GM21381 (cell line): ENCODE measurements at regions not wholly inside any gene's neighbourhood (a gene's known extent, or its start where the extent isn't known, plus 50 kb on each side); places are given as distances from the start of the nearest gene placed in this dataset.

Experiments used
- ATAC-seq: cut with Tn5 transposase; IDR thresholded peaks from one replicate; pipeline ENCODE4 v1.9.1; 2021; ENCODE audit warnings: mild to moderate bottlenecking, moderate library complexity; ENCODE audit not compliant: unreplicated experiment

DNA sequence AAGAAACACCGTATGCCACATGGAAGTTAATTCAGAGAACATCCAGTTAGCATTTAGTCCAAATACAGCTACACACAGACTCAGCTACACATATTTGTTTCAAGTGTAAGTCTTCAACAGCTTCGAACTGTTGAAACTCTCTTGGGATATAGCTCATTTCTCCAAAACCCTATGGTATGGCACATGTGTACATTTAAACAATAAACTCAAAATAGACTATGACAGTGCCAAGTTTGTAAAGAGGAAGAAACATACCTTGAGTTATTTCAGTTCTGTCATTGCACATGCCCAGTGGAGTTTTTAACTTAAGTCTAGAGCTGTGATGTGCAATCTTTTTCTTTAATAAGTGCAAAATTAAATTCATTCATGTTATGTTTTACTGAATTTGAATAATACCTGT lies 155.1 kb upstream of the RAI14 start:
- no peak for ATAC-seq

DNA sequence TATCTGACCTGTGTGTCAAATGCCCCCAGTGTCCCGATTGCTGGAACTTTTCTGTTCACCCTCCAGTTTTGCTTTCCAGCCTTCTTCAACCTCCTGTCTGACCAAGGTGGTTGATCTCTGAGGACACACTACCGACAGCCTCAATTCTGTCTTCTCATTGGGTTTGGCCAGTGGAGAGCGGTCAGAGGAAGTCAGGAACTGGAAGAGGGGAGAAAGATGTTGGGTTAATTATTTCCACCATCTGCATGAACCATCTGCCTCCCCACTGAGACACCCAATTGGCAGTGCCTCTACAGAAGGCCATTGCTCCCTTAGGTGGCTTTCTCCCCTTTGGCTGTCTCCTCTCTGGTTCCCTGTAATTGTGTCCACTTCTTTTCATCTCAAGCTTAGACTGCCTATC lies 154.3 kb upstream of the RAI14 start:
- no peak for ATAC-seq

DNA sequence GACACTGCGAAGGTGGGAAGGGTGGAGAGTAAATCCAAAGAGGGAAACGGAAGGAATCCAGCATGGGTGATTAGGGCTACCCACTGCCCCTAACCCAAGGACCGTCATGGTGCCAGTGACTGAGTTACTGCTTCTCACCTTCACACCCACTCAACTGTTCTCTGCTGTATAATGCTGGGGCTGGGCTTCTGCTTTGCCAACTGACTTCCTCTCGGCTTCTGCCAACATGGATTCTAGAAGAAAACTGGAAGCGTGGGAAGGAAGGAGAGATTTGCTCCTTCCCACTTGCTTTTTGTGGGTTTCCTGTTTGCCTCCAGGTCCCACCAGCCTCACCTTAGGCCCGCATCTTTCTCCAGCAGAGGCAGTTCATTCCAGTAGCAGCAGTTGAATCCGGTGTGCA lies 153.5 kb upstream of the RAI14 start:
- no peak for ATAC-seq

DNA sequence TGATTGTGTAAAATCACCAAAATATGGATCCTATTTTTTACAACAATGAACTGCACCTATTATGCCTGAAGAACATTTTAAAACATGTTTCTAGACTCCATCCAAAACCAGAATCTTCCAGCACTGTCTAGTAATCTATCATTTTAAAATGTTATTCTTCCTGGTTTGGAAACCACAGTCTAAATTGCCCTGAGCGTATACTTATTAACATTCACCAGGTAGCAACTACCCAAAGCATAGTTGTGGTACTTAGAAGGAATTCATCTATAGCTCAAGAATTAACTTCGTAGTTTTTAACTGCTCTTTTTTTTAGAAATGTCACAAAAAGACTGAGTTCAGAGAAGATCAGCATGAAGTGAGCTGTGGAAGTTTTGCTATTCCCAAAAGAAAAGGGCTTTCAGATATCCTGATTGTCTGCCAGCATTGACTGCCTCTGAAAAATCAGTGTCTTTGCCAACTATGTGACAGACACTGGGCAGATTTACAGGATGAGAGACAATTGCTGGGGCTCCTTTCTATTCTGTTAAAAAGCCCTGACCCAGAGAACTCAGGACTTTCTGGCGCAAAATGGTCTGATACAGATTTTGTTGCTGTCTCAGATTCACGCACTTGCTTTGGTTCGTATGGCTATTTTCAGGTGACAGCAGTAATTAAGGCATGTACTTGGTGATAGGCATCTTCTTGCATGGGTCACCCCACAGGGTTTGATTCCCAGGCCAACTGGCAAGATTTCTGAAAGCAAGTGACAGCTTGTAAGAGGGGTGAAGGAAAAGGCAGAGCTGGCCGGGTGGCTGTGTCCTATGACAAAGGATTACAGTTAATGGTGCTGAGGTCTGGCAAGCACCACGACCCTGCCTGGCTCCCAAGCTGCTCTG lies 152.5 kb upstream of the RAI14 start:
- no peak for ATAC-seq

DNA sequence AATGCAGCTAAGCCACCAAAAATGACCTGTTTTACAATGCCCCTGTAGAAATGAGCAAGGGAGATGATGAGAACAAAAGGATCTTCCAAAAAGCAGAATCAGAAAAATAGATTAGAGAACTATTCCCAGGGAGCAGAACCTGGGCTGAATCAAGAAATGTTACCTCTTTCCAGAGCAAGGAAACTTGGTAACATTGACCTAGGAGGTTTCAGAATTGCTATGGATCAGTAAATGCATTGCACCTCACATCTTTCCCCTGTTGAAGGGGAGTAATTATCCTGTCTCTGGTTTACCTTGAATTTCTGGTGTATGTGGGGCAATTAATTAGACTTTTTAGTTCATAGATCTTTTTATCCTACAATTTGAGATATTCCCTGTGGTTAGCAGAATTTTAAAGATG lies 151.2 kb upstream of the RAI14 start:
- no peak for ATAC-seq

DNA sequence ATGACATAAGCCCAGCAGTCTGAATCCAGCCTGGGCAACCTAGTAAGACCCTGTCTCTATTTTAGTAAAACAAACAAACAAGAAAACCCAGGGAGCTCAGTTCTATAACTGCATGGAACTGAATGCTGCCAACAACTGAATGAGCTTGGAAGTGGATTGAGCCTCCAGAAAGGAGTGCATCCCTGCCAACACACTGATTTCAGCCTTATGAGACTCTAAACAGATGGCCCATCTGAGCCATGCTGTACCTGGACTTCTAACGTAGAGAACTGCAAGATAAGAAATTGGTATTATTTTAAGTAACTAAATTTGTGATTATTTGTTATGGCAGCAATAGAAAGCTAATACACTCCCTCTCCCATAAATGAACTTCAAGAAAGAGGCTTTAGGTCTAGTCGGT lies 150.4 kb upstream of the RAI14 start:
- no peak for ATAC-seq

DNA sequence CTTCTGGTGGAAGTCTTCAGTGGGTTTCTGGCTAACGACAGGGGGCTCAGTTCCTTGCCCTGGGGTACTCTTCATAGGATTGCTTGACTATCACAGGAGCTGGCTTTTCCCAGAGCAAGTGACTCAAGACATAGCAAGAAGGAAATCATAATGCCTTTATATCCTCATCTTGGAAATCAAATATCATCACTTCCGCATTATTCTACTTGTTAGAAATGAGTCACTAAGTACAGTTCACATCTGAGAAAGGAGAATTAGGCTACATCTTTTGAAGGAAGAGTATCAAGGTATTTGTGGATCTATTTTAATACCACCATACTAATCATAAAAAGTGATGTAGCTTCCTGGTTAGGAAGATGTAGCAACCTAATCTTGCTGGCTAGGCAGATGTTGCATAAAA lies 148.2 kb upstream of the RAI14 start:
- no peak for ATAC-seq

DNA sequence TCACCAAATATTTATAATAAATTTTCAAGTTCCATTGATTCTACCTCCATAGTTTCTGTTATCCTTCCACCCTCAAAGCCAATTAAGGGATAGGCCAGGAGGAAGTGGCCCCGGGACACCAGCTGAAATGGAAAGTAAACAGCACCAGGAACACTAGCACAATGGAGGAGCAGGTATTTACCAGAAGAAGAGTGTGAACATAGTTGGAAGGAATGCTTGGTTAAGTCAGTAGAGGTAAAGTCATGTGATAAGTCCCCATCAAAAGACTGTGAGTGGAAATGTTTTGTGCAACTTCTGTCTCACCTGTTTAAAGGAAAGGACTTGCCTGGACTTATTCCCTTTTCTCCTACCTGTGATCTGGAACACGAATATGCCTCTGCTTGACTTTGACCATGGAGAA lies 146.7 kb upstream of the RAI14 start:
- no peak for ATAC-seq

DNA sequence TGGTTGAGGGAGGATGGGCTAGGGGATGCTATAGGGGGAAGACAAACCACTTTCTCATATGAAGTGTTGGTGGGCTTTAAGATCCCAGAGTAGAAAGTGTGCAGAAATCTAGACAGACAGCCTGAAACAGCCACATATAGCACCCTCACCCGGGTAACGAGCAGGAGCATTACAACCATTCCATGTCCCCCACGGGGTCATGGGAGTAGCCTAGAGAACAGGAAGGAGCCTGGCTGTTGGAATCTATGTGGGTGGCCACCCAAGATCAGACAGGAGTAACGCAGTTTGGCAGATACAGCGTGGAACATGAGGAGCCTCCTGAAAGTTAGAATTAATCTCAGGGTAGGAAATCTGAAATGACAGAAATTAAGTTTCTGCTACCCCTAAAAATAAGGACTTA lies 146.1 kb upstream of the RAI14 start:
- ATAC-seq = no peak

DNA sequence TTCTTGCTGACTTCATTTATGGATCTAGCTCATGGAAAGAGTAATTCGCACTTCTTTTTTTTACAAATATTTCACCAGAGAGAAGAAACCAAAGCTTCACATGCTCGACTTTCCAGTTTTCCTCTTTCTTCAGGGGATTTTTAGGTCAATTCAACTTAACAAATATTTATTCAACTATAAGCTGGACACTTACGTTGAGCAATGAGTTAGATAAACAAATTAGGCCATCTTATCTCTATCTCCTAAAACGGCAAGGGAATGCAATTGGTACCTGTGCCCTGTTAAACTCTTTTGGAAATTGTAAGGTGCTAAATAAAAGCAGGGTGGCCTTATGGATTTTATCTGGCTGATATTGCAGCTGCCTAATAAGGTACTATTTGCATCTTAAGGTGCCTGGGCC lies 145.1 kb upstream of the RAI14 start:
- ATAC-seq = no peak

DNA sequence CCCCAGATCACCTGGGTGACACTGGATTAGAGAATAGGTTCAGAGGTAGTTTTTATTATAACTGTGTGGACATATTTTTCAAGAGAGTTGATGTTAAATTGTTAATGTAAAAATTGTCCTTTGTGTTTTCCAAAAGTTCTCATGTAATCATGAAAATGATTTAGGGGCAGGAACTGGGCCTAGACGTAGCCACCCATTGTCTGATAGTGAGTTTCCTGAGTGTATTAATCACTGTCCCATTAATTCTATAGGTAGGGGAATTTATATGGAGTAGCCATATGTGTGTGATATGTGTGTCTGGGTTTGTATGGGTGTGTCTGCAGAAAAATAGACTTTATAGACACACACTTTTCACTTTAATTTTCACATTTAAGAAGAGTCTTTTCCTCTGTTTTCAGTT lies 144.6 kb upstream of the RAI14 start:
- no peak for ATAC-seq

DNA sequence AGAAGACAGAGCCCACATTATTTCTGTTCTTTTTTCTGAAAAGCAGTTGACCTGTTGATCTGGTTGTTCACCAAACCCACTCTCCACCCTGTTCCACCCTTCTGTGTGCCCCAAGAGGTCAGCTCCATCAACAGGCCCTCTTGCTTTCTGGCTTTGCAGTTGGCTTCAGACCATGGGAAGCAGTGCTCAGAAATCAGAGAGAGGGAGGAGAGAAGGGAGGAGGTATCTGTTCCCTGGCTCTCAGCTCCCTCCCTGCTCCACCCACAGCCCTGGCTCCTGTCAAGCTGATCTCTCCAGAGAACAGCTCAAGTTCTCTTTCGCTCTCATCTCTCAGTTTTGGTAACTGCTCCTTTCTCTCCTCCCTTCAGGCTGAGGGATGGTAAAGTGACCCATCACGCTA lies 144.2 kb upstream of the RAI14 start:
- ATAC-seq = no peak

DNA sequence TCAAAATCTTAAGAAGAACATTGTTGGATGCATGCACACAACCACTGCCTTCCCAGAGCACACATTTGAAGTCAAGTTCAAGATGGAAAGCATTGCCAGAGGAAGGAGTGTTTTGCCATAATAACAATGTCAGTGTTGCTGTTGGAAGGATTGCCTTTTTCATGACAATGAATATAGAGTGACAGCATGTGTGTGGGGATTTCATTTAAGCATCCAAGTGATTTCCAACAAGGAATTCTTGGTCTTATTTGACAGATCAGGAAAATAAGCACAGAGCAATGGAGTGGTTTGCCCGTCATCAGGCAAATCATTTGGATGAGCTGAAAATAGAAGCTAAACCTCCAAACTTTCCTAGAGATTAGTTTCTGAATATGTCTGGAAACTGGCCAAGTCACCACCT lies 140.0 kb upstream of the RAI14 start:
- ATAC-seq = no peak

DNA sequence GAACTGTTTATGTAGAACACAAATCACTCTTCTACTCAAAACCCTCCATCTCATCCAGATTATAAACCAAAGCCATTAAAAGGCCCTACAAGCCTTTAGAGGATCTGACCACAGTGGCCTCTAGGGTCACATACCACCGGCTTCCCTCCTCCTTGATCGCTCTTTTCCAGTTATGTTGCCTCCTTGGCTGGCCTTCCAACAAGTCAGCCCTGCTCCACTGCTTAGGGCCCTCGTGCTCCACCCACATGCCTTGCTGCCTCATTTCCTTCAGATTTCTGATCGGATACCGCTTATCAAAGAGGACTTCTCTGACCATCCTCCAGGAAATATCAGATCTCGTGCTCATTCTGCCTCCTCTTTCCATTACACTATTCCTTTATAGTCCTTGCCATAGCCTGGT lies 139.4 kb upstream of the RAI14 start:
- no peak for ATAC-seq

DNA sequence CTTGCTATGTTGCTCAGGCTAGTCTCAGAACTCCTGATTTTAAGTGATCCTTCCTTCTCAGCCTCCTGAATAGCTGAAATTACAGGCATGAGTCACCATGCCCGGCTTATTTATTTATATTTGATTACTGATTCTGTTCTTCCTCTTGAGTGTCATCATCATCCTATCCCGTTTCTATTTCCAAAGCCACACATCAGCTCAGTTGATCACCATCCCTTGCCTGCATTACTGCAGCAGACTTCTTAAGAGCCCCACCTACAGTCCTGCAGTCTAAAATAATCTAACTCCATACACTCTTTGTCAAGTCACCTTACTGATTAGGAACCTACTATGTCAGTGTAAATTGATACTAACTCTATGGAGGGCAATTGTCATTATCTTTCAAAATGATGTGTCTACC lies 138.9 kb upstream of the RAI14 start:
- ATAC-seq = no peak

DNA sequence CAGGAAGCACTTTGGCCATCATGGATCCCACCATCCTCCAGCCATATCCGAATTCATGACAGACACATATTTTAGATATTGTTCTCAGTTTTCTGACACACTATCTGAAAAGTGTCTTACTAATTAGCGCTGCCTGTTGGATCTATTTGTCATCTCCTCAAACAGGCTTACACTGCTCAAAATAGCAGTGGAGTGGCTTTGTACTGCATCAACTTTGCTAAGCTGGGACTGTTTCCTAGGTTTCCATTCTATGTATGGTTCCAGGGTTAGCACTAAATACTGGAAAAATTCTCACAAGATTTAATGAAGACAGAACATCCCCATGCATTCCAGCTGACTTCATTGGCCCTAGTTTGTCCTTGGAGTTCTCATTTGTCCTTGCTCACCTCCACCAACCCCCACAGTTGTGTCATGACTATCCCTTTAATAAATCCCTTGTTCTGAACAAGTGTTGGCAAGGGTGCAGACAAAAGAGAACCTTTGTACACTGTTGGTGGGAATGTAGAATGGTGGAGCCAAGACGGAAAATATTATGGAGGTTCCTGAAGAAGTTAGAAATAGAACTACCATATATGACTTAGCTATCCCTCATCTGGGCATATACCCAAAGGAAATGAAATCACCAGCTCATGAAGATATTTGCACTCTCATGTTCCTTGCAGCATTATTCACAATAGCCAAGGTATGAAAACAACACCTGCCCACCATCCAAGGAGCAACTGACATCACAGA lies 136.5 kb upstream of the RAI14 start:
- no peak for ATAC-seq

DNA sequence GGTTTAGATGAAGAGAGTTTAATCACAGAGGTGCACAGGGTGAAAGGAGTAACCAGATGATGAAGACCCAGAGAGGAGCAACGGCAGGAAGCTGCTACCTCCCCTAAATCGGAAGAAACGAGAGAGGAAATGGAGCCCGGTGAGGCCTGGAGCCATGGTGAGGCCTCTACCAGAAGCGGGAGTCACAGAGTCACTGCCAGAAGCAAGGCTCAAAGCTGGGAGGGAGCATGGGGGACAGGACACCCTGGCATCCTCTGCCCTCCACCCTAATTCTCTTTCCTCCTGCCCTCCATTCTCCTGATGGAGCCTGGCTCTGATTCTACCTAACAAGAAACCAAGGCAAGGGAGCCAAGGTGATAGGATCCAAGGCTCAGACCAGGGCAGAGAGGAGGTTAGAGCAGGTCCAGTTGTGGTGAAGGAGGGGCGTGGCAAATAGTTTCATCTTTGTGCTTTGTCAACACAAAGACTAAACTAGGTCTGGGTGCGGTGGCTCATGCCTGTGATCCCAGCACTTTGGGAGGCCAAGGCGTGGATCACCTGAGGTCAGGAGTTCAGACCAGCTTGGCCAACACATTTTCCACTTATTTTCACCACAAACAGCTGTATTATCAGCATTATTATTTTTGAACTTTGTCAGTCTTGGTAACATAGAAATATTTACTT lies 134.4 kb upstream of the RAI14 start:
- ATAC-seq = no peak

DNA sequence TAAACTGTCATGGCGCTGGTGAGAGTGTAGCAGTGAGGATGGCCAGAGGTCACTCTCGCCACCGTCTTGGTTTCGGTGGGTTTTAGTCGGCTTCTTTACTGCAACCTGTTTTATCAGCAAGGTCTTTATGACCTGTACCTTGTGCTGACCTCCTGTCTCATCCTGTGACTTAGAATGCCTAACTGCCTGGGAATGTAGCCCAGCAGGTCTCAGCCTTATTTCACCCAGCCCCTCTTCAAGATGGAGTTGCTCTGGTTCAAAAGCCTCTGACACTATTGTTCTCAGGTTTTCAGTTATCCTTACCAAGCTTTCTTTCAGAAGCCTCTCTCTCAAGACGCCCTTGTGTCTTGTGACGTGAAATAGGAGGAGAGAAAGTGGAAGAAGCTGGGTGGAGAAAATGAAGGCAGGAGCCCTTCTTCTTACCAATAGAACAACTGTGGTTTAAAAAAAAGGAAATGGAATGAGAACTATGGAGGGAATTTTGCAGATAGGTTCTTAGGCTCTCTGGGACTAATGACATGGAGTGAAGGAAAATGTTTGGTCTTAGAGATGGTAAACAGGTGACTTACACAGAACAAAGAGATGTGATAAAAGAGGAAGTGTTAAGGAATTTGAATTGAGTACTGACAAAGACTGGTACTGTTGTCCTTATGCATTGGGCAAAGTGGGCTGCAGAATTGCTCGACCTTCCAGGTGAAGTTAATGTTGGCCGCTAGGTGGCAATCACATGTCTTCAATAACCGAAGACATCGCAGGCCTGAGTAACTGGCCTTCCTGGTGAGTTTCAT lies 133.3 kb upstream of the RAI14 start:
- peak; percentile 73 for ATAC-seq

DNA sequence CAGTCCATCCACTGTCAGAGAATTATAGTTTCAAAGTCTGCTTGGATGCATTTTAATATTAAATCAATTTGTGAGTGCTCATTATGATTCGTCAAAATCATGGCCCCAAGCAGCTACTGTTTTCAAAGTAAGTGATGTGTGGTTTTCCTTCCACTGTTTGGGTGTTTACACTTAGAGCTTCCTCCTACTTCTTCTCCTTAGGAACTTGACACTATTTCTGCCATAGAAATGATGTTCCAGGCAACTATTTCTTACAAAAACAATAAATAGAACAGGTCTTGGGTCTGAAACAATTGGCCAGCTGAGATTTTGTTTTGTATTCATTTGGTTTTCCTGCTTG lies 132.8 kb upstream of the RAI14 start:
- no peak for ATAC-seq

DNA sequence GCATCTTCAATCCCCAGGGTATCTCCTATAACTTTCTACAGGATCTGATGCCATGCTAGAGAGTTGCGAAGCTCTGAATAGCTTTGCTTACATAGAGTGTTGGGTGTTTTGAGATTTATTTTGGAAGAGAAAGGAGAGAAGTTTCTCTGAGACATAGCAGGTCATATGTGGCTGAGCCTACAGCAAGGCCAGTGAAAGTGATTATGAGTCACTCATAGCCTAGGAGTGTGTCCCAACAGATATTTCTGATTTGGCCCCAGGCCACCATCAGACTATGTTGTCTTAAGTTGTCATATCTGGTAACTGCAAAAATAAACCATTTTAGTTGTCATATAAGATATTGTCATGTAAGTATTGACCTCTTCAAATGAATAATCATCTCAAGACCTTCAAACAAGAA lies 132.0 kb upstream of the RAI14 start:
- ATAC-seq = no peak

DNA sequence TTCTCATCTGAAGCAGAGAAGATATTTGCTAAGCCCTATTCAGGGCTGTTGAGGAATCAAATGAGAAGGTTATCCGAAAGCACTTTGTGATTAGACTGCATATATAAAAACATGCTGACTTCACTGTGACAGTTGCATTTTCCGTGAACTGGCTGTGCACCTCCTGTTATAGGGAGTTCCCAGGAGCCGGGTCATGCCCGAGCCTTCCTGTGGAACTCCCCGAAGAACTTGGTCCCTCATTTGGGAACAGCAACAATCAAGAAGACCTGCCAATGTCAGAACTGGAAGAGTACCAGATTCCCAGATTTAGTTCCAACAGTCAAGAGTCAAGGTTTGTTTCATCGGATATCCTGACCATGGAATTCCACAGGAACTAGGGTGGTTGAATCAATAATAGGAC lies 130.4 kb upstream of the RAI14 start:
- ATAC-seq = no peak
